Fibroblast of the aortic adventitia (primary cell): ENCODE measurements at regions not wholly inside any gene's neighbourhood (a gene's known extent, or its start where the extent isn't known, plus 50 kb on each side); places are given as distances from the start of the nearest gene placed in this dataset.

Experiments used
- DNase-seq: peaks from one replicate; pipeline ENCODE4 v3.0.0-alpha.2; 2010; ENCODE audit warnings: low read depth
- H3K4me3 ChIP-seq: 2 replicates; pipeline ENCODE4 v1.5.1; 2011; ENCODE audit warnings: low read depth, mild to moderate bottlenecking, control low read depth, low read length, moderate library complexity
- TF ChIP-seq, protein P1 (sequence below): IDR thresholded peaks from 2 replicates; pipeline ENCODE4 v1.5.1; 2011; ENCODE audit warnings: mild to moderate bottlenecking, low read length, control low read depth, inconsistent platforms; ENCODE audit not compliant: insufficient read depth

DNA sequence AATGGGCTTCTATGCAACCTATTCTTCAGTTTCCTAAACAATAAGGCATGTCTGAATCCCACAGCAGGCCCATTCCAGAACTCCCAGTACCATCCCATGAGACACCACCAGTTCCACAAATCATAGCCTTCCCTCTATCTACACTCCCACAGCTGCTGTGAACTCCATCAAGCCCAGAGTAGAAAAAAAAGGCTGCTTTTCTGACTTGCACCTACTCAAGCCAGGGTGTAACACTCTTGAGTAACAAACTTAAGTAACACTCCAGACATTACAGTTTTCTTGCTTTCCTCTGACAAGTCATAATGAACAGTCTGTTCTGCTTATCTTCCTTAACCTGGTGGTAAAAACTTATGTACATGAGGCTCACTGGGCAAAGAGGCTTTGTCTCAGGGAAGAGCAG is 283.1 kb downstream of the NFKBIZ start:
- H3K4me3 ChIP-seq, result no peak overlapping the region
- TF ChIP-seq, protein P1, sequence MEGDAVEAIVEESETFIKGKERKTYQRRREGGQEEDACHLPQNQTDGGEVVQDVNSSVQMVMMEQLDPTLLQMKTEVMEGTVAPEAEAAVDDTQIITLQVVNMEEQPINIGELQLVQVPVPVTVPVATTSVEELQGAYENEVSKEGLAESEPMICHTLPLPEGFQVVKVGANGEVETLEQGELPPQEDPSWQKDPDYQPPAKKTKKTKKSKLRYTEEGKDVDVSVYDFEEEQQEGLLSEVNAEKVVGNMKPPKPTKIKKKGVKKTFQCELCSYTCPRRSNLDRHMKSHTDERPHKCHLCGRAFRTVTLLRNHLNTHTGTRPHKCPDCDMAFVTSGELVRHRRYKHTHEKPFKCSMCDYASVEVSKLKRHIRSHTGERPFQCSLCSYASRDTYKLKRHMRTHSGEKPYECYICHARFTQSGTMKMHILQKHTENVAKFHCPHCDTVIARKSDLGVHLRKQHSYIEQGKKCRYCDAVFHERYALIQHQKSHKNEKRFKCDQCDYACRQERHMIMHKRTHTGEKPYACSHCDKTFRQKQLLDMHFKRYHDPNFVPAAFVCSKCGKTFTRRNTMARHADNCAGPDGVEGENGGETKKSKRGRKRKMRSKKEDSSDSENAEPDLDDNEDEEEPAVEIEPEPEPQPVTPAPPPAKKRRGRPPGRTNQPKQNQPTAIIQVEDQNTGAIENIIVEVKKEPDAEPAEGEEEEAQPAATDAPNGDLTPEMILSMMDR, result no peak
- DNase-seq, result peak; percentile 75

DNA sequence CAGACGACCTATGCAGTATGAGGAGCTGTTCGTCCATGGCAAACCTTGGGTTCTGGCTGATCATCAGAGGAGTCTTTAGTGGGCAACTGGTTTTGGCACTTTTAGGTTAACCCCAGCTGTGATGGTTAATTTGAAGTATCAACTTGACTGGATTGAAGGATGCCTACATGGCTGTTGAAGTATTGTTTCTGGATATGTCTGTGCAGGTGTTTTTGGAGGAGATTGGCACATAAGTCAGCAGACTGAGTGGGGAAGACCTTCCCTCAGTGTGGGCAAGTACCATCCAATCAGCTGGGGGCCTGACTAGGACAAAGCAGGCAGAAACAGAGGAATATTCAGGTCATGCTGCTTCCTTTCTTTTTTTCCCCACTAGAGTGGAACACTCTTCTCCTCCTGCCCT is 284.1 kb downstream of the NFKBIZ start:
- DNase-seq, result no peak
- no peak overlapping the region for H3K4me3 ChIP-seq
- TF ChIP-seq, protein P1, result no peak

DNA sequence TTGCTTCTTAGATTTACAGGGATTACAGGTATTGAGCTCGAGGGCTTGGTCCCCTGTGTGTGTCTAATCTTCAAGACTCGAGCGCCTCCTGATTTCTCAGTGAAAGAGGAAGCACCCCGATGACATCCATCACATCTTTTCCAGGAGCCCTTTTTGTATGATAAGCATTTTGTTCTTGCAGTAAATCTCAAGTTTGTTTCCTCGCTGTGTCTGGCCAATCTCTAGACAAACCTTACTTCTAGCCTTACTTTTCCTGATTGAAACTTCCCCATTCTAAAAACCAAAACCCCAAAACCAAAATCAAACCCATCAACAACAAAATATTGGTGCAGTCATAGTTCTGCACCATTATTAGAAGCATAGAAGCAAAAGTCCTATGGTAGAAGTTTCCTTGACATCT is 286.0 kb downstream of the NFKBIZ start:
- no peak overlapping the region for H3K4me3 ChIP-seq
- DNase-seq, result no peak
- TF ChIP-seq, protein P1, result no peak

DNA sequence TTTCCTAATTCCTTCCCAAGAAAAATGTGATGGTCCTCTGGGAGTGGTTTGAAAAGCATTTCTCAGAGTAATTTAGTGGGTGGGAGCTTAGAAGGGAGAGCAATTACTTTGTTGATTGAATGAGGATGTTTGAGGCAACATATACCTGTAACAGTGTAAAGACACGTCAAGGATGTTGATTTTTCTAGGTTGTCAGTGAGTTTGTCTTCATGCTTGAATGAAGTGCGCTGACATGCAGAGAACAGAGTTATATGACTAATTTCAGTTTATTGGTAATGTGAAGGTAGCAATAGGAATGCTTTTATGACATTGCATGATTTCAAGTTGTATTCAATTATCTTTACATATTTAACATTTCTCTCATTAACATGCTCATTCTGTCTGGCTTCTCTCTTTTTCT is 286.9 kb downstream of the NFKBIZ start:
- H3K4me3 ChIP-seq, result no peak overlapping the region
- no peak for DNase-seq
- TF ChIP-seq, protein P1, result no peak

DNA sequence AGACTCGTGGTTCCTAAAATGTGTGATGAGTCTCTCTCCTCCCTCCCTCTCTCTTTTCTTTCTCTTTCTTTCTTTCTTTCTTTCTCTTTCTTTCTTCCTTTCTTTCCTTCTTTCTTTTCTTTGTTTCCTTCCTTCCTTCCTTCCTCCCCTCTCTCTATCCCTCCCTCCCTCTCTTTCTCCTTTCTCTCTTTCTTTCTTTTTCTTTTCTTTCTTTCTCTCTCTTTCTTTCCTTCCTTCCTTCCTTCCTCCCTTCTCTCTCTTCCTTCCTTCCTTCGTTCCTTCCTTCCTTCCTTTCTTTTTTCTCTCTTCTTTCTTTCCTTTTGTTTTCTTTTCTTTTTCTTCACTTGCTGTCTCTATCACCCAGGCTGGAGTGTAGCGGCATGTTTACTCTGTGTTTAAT is 290.8 kb downstream of the NFKBIZ start:
- TF ChIP-seq, protein P1, result no peak
- no peak for DNase-seq

DNA sequence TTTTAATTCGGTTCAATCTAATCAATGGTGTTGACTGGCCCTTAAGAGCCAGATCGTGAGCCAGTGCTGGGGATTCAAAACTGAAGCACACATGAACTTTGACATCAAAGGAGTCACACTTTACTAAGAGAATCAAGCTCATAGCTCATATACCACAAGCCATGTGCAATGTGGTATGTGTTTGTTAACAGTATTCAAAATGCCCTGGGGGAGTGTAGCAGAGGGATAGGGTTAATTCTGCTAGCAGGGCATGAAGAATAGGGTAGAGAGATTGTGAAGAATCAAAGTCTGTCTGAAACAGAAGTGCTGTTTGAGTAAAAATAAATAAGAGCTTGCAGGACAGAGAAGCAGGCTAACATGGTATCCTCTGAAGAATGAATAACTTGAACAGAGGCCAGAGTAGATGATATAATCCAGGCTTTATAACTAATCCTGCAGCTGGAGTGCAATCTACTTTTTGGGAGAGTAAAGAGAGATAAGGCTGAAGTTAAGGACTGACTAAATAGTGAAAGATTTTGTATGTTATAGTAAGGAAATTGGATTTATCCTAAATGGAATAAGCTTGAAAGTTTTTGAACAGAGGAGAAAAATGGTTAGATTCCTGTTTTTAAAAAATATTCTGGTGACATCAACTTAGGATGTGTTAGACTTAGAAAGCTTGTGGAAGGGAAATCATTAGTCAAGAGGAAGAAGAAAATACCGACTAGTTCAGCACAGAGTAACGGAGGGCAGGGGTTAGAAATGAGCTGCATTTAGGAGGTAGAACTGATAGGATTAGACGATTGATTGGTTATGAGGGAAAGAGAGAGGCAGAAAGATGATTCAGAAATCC is 292.0 kb downstream of the NFKBIZ start:
- H3K4me3 ChIP-seq, result peak overlapping the region; percentile 19
- peak; percentile 90 for DNase-seq
- TF ChIP-seq, protein P1, result no peak

More for the DNA sequence above, 290.8 kb downstream of the NFKBIZ start:
- H3K4me3 ChIP-seq, result no peak overlapping the region

DNA sequence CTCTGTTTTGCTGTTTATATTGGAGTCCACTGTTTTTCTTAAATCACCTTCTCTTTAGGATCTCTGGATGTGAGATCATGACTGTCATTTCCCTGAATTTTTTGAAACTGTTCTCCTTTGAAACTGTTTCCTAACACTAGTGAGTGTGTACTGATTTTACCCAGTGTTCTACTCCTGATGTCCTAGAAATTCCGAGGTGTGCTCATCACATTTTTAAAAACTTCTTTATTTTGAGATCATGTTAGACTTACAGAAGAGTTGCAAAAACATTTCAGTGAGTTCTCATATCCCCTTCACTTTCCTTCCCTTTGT is 292.6 kb downstream of the NFKBIZ start:
- no peak for DNase-seq
- peak overlapping the region; percentile 19 for H3K4me3 ChIP-seq
- TF ChIP-seq, protein P1, result no peak
